Left lung (tissue), 4 donors: ENCODE measurements at regions not wholly inside any gene's neighbourhood (a gene's known extent, or its start where the extent isn't known, plus 50 kb on each side); places are given as distances from the start of the nearest gene placed in this dataset.

Experiments used
- ATAC-seq: fragments of 200-7000 bp; cut with Tn5 transposase; one replicate; pipeline ENCODE4 v1.9.1; 2020; ENCODE audit warnings: moderate library complexity
- DNase-seq, 4 donors: peaks; one replicate each; pipeline ENCODE4 v3.0.0-alpha.2; 2013 to 2020
- H3K27ac ChIP-seq, 2 donors: fragments of 200-600 bp; sonication (generic) in 1 of 2; one replicate each; pipeline versions ENCODE4 v1.5.0 to v1.8.0; 2020 to 2021
- H3K27me3 ChIP-seq, 2 donors: fragments of 200-600 bp; sonication (generic) in 1 of 2; one replicate each; pipeline versions ENCODE4 v1.5.0 to v1.8.0; 2020 to 2021
- H3K36me3 ChIP-seq, 2 donors: fragments of 200-600 bp; sonication (generic) in 1 of 2; one replicate each; pipeline versions ENCODE4 v1.5.0 to v1.8.0; 2020 to 2021
- H3K4me1 ChIP-seq, 2 donors: fragments of 200-600 bp; one replicate each; pipeline ENCODE4 v1.8.0; 2021
- H3K4me3 ChIP-seq, 2 donors: fragments of 200-600 bp; sonication (generic) in 1 of 2; one replicate each; pipeline versions ENCODE4 v1.5.0 to v1.8.0; 2020 to 2021; ENCODE audit warnings: mild to moderate bottlenecking in 1 of 2
- H3K9me3 ChIP-seq, 2 donors: fragments of 200-600 bp; sonication (generic) in 1 of 2; one replicate each; pipeline versions ENCODE4 v1.5.0 to v1.8.0; 2020 to 2021
- CTCF ChIP-seq, 2 donors: fragments of 200-600 bp; sonication (generic) in 1 of 2; IDR thresholded peaks; one replicate each; pipeline versions ENCODE4 v1.5.0 to v1.8.0; 2021; ENCODE audit warnings: antibody characterized with exemption in 2 of 2
- intact Hi-C, 2 donors: fragments of 100-400 bp; cut with DNase I; formaldehyde crosslinking; loops; one replicate each; pipeline versions ENCODE4 v1.11.2 to v1.14.2; 2022
- donor health status: DM: no; HTN: yes; CAD: no.
- donor health status: DM: no; HTN: no; CAD: no.

- Histone ChIP-seq H3K4me3 (no peak overlapping the region), H3K27me3 (no peaks in the 10 kb centered on the region), H3K36me3 (no peaks in the 10 kb centered on the region), H3K9me3 (no peaks in the 10 kb centered on the region), H3K27ac (no peak overlapping the region), H3K4me1 (no peaks in the 10 kb centered on the region)
- ATAC-seq: no peak
- DNase-seq: no peak
- intact Hi-C loops: no loop called here
- TF ChIP-seq CTCF (IDR thresholded peaks at IDR 0.05): no peak
Observed at GRCh38 chr10:33810986-33811385, 476.5 kb upstream of the NRP1 start.

GRCh38 chr10:33809732-33810131, 475.3 kb upstream of the NRP1 start:
- TF ChIP-seq CTCF (IDR thresholded peaks at IDR 0.05): no peak

GRCh38 chr10:33808475-33808874, 474.0 kb upstream of the NRP1 start:
- no peaks in the 10 kb centered on the region for H3K9me3 ChIP-seq
- no peaks in the 10 kb centered on the region for H3K27me3 ChIP-seq
- no peak for DNase-seq
- no peak overlapping the region for H3K4me3 ChIP-seq
- ATAC-seq: no peak
- H3K27ac ChIP-seq: no peak overlapping the region
- H3K4me1 ChIP-seq: no peaks in the 10 kb centered on the region
- no peak for TF ChIP-seq CTCF (IDR thresholded peaks at IDR 0.05)
- no peaks in the 10 kb centered on the region for H3K36me3 ChIP-seq
- intact Hi-C loops: no loop called here

More at GRCh38 chr10:33809732-33810131, 475.3 kb upstream of the NRP1 start:
- DNase-seq (no peak), ATAC-seq (no peak)
- Histone ChIP-seq H3K27me3 (no peaks in the 10 kb centered on the region), H3K4me1 (no peaks in the 10 kb centered on the region), H3K27ac (no peak overlapping the region), H3K36me3 (no peaks in the 10 kb centered on the region), H3K4me3 (no peak overlapping the region), H3K9me3 (no peaks in the 10 kb centered on the region)
- intact Hi-C loops: no loop called here

- Histone ChIP-seq H3K4me3 (no peak overlapping the region), H3K27me3 (no peaks in the 10 kb centered on the region), H3K9me3 (no peaks in the 10 kb centered on the region), H3K27ac (no peak overlapping the region), H3K36me3 (no peaks in the 10 kb centered on the region), H3K4me1 (no peaks in the 10 kb centered on the region)
- ATAC-seq (no peak), DNase-seq (no peak)
- intact Hi-C loops: no loop called here
- no peak for TF ChIP-seq CTCF (IDR thresholded peaks at IDR 0.05)
Observed at GRCh38 chr10:33807531-33808359, 473.3 kb upstream of the NRP1 start.

GRCh38 chr10:33805831-33806230, 471.4 kb upstream of the NRP1 start:
- no peak for TF ChIP-seq CTCF (IDR thresholded peaks at IDR 0.05)
- intact Hi-C loops: no loop called here
- Histone ChIP-seq H3K27ac (no peak overlapping the region), H3K4me3 (no peak overlapping the region), H3K9me3 (no peaks in the 10 kb centered on the region), H3K36me3 (no peaks in the 10 kb centered on the region), H3K4me1 (no peaks in the 10 kb centered on the region), H3K27me3 (no peaks in the 10 kb centered on the region)
- no peak for DNase-seq
- no peak for ATAC-seq
